NCI-H345 (cell line): ENCODE measurements at regions not wholly inside any gene's neighbourhood (a gene's known extent, or its start where the extent isn't known, plus 50 kb on each side); places are given as distances from the start of the nearest gene placed in this dataset.
A peak's percentile ranks its signal among the peaks of the same experiment; 100 is the strongest.
"Not testable (repeated sequence)": the region's sequence is repeated elsewhere in the genome, so short reads cannot be mapped to it uniquely, and the experiment has no call there.

ENCODE experiments used
- DNase-seq: peaks from one replicate; lab custom pipeline; 2025; lab: John Stamatoyannopoulos, UW

DNA sequence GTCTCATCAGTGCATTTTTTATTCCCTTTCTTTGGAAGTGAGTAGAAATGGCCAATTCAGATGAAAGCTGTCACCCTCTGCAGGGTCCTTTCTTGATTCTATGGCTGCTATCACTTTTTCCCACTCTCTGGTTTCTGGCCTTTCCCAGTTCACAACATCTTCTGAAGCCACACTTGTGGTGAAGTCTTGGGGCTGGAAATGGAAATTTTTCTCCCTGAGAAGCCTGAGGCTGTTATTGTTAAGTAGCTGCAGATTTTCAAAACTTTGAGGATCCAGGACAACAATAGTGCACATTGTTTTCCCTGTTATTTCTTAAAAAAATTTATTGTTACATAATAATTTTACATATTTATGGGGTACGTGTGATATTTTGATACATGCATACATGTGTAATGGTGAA, 250.3 kb upstream of the RASGRP1 start:
- no peak for DNase-seq

DNA sequence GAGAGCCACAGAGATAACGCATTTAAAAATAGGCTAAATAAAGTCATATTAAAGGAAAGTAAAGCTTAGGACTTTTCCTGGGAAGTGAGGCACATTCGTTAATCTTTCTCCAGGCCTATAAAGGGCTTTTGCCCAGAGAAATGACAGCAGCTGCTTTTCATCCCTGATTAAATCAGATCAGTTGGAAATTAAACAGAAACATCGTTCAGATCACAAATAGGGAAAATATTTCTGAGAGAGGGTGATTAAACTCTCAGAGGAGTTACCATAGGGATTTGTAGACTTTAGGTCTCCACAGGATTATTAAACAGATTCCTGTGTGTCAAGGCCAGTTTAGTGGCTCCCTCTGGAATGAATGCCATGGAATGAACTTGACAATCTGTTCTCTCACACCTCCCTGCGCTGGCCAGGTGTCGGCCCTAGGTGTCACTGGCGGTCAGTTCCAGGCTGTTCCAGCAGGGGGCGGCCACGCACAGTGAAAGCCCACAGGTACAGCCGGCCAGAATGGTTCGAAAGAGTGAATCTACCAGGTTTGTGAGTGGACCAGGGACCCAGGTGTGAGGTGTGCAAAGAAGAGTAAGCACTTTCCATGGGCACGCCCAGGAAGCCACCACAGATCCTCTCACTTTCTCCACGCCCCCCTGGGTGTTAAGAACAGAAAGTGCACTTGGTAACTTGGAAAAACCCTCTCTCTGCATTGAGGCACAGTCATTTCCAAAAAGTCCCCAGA, 253.0 kb upstream of the RASGRP1 start:
- peak; percentile 58 for DNase-seq

DNA sequence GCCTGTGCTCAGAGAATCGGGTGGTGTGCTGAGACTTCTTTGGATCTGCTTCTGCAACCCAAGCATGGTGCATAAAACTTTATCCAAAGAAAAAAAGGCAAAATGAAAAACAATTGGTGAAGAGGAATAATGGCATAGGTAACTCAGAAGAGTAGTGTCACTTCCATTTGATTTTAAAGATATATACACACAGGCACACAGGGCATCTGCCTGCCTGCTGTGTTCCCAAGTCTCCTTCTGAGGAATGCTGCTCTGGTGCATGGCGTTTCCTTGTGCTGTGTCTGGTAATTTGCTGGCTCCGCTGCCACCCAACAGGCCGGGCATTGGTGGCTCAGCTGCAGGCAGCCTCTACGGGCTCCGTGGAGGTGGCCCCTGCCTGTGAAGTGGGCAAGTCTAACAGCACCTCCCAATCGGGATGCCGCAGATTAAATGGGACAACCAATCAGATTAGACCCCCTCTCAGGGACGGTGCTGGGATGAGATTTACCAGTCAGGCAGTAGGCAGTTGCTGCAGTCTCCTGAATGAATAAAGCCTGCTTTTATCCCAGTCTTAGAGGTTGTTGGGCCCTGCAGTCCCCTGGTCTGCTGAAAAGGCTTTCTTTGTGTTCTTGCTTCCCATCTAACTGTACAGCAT, 253.7 kb upstream of the RASGRP1 start:
- DNase-seq, result no peak

DNA sequence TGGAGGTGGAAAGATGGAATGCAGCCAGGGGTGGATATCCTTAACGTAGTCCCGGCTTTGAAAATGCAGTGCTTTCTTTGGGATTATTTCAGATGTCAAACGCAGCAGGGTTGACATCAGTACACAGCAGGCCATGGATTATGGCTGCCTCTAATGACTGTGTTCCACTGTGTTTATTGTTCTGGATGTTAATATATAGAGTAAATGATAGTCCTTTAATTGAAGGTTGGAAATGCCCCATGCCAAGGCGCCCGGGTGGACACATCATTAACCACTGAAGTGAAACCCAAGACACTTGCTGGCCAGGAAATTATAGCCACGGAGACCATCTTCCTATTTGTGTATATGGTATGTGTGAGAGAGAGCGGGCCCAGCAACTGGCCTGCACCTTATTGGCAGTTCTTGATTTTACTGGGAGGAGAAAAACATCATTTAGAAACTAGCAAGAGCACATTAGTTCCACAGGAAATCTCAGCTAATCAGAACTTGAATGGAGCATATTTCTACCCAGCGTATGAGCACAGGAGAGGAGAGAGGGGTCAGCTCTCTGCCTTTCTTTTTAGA, 254.9 kb upstream of the RASGRP1 start:
- DNase-seq, result no peak

DNA sequence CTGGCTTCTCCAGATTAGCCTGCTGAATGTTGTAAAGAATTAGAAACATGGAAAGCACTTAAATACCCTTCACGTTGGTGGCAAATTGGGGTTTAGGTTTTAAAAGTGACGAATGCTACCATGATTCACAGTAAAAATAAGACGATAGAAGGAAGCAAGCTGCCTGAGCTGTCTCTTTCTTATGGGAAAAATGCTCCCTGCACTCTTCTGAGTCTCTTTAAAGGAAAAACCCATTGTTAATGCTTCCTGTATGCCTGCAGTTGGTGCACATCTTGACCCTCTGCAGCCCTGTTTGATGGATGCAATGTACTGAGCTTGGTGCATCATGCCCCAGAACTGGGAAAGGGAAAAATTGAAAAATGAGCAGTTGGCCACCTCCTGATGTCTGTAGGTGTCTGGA, 258.6 kb upstream of the RASGRP1 start:
- DNase-seq, result no peak

DNA sequence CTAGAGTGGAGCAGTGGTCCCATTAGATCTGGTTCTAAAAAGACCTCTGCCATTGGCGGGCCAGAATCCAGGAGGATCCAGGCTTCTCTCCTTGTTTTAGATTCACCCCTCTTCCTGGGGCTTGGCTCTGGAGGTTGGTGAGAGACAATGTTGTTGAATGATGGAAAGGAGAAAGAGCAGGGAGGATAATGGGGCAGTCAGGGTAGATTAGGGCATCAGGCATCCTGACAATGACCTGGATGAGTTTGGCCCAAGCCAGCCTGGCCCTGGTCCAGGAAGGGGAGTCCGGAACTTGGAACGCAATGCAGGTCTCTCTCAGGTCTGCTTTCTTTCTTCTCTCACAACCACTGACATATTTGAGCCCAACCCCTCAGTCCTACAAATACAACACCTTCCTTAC, 260.1 kb upstream of the RASGRP1 start:
- no peak for DNase-seq

DNA sequence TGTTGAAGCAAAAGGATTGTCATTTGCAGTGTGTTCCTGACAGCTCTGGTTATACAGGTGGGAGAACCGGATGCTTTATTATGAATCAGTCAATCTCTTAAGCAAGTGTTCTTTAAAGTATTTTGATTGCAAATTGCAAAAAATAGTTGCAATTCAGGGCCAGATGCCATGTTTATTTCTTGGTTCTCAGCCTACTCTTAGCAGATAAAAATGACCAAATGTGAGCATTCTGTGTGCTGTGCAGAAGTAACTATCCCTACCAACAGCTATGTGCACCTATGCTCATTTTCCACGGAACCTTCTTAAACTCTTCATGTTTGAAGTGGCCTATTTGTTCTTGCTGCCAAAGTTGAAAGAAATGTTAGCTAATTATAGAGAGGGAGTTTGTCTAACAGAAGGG, 262.3 kb upstream of the RASGRP1 start:
- DNase-seq, result no peak

DNA sequence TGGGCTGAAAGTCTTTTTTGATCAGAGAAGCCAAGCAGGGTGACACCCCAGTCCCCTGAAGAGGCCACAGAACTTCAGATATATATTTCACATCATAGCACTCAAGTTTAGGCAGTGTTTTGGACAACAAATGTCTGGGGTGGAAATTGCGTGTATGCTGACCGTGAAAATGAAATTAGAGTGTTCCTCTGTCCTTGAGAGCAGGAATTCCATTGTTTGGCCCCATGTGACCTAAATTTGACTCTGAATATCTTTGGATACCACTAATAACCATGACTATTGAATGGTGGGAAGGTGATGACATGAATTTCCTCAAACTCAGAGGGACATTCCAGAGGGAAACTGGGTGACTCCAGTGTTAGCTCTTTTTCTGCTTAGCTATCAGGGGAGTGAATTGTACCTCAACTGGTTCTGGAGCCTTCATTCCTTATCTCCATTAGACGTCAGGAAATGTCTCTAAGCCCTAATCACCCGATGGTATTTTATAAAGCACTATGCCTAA, 263.5 kb upstream of the RASGRP1 start:
- DNase-seq, result no peak

DNA sequence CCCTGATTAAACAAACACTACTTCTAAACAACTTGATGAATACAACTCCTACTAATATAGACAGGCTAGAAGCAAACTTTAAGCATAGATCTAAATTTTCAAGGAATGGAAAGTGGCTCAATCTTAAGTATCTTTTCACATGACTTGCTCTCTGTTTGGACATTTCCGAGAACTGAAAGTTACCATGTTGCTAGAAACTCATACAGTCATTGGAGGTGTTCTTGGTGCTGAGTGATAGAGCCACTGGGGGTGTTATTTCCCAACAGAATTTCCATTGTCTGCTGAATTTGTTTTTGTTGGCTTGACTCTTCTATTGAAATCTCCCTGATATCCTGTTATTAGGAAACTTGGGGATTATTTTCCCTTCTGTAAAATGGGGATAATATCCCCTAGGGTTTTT, 264.5 kb upstream of the RASGRP1 start:
- DNase-seq, result no peak

DNA sequence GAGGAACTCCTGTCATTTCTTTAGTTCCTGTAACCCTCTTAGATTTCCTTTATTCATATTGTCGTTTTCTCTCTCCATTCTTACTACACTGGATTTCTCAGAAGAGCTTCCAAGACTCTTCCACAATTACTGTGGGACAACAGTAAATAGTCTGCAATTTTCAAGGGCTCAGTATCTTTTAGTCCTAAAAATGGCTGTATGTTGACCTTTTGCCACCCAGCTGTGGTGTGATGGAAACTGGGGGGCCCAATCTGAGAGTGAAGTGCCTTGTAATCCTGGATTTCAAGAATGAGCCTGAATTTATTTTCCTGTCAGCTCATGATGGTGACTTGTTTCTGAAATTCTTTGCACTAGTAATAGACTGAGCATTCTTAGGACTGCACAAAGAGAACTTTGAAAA, 277.6 kb upstream of the RASGRP1 start:
- no peak for DNase-seq

DNA sequence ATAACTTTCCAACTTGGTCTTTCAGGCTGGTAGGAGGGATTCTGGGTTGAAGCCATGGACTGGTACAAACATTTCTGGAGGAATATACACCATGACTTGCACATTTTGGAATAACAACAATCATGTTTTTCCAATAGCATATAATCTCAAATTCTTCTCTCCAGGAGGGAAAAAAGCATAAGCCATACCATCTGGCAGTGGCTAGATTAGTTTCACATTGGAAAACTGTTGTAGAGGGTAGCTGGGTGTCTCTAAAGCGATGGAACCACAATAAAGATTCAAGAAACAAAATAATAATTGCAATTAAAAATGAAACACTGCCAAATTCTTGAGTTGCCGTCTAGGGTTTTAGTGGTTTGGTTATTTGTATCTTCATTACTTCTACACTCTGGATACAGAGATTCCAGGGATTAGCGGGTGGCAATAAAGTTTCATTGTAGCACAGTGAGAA, 278.5 kb upstream of the RASGRP1 start:
- no peak for DNase-seq

DNA sequence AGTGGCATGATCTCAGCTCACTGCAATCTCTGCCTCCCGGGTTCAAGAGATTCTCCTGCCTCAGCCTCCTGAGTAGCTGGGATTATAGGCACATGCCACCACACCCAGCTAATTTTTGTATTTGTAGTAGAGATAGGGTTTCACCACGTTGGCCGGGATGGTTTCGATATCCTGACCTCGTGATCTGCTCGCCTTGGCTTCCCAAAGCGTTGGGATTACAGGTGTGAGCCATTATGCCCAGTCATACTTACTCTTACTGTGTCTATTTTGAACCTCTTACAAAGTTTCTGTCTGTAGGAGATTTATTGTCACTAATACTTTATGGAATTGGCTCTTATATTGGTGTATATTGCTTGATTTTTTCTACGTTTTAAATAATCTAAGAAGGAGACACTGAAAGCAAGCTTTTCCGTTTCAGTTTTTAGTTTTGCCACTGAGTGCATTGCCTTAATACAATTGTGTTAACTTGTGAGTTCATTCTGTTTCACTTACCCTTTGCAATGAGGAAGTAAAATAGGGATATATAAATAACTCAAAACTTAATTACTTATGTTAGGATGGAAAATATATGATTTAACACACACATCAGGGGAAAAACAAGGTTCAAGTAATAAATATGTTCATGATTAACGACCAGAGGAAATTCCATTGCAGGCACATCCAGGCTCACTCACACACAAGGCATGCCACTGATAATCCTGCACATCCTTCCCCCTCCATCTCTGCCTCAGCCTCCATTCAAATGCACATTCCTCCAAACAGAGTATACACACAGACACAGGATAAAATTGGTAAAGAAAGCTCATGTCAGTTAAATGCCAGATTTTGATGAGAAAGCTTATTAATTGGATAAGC, 279.3 kb upstream of the RASGRP1 start:
- DNase-seq, result no peak

DNA sequence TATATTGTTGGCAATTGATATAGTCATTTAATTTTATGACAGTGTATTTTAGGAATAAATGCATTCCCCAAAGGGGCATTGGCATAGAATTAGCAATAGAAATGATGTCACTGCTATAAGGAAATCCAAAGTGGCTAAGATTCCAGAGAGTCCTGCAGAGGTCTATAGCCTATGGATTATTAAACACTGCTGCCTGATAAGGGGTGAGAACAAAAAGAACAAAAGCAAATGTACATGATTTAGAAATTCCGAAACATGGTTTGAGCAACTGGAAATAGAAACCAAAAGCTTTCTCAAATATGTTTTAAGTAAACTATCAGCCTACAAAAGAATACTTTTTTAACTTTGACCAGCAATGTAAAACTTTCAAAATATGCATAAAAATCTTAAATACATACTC, 280.1 kb upstream of the RASGRP1 start:
- no peak for DNase-seq

DNA sequence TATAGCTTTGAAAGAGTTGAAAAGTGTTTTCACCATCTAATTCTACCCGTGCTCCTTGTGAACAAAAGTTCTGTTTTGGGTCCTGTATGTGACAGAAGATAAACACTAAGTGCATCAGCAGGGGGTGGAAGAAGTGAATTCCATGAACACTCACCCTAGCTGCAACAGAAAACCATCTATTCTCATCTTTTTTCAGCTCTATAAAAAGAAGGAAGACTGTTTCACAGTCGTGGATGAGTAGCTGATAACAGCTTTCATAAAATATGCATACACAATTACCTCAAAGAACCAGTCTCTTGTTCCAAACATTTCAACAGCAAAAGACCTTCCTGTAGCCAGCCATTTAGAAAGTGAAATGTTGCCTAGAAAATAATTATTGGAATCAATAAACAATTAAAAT, 281.7 kb upstream of the RASGRP1 start:
- DNase-seq, result no peak

DNA sequence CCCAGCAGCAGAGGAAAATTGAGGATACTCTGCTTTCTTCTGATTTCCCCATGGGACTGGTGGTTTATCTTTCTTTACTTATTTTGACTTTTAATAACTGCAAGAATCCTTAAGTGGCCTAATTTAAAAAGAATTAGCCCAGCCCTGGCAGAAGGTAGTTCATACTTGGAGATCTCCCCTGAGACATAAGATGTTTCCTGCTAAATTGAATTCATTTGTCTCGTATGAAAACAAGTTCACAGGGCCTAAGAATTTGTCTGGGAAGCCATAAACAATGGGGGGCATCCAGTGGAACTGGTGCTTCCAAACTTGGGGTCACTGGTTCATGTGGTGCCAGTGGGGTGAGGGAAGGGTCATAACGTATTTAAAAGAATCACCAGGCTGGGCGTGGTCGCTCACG, 283.1 kb upstream of the RASGRP1 start:
- no peak for DNase-seq

DNA sequence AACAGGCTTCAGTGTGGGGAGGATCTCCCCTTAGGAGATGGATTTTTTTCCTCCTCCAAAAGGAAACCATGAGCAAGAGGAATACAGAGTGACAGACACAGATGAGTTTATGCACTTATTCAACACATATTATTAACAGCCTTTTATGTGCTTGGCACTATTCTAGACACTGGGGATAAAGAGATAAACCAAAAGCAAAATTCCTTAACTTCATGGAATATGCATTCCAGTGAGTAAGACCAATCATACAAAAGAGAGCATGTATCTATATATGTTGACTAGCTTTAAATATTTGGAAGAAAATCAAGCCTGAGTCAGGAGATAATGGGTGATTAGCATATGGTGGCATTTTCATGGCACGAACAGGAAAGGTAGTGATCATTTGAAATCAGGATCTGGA, 284.4 kb upstream of the RASGRP1 start:
- no peak for DNase-seq

DNA sequence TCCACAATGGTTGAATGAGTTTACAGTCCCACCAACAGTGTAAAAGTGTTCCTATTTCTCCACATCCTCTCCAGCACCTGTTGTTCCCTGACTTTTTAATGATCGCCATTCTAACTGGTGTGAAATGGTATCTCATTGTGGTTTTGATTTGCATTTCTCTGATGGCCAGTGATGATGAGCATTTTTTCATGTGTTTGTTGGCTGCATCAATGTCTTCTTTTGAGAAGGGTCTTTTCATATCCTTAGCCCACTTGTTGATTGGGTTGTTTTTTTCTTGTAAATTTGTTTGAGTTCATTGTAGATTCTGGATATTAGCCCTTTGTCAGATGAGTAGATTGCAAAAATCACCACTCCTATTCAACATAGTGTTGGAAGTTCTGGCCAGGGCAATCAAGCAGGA, 287.6 kb upstream of the RASGRP1 start:
- not testable (repeated sequence) for DNase-seq

DNA sequence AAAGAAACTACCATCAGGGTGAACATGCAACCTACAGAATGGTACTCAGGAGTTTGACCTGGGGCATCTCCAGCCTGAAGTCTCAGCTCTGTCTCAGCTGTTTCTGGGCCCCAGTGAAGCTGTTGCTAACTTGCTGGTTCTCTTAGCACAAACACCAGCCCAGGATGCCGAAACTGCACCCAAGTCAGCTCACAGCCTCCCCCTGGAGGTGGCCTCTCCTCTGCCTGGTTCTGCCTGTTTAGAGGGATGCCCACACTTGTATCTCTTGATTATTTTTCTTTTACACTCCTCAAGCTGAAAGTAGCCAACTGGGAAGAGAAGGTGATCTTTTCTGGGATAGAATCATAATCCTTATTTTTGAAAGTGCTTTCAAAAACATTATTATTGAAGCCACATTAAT, 289.0 kb upstream of the RASGRP1 start:
- no peak for DNase-seq

DNA sequence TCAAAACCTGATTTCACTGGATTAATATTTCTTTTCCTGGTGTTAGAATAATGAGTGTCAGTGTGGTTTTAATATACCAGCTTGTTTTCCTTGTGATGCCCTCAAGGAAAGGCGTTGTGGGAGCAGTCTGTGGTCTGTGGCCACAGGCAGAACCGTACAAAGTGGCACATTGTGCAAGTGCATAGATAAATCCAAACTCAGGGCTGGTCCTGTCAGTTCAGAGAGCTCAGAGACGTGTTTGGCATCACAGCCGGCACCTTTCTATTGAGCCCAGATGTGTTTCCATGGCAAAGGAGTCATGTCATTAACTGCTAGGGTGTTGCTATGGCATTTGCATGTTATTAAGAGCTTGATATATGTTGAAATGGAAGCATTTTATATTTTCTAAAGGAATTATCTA, 289.9 kb upstream of the RASGRP1 start:
- no peak for DNase-seq

DNA sequence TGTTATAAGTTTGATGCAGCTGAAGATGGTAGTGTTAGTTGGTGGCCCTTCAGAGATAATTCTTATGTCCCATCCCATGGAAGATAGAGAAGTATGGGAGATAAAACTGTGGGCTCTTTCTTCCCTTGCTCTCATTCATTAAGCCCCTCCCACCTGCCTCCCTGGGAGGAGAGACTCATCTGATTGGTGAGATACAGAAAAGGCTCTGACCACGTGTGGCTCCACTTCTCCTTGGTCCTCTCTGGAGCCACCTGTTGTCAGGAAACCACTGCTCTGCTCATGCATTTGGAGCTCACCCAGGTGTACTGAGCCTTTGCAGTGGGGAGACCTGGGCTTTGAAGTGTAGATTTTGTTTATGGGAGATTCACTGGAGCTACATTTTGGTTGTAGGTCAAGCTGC, 293.2 kb upstream of the RASGRP1 start:
- DNase-seq, result no peak

DNA sequence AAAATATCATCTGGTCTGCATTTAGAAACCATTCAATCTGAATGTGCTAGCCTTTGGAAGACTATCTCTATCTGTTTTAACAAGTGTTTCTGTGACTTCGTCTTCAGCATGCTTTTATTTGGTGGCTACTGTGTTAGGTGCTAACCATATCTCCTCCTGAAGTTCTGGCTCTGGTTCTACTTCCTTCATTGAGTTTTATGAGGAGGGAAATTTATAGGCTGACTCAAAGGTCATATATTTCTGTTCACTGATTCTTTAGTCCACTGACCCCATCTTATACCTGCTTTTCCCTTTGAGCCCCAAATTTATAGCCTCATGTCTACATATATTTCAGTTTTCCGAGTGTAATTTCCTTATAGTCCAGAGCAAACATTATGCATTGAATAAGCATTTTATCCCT, 295.0 kb upstream of the RASGRP1 start:
- DNase-seq, result no peak

DNA sequence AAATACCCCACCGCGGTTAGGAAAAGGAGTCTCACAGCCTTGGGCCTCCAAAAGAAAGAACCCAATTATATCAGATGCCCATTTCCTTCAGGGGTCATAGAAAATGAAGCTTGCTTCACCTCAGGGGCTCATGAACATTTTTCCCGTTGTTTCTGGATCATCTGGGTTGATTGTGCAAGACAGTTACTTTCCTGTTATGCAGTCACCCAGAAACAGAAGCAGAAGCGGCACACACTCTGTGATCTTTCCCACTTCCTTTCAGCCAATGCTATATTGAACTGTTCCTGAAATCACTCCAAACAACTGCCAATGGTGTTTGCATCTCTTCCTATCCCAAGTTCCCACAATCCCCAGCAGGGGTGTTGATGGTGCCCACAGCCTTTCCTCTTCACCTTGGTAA, 295.6 kb upstream of the RASGRP1 start:
- no peak for DNase-seq

DNA sequence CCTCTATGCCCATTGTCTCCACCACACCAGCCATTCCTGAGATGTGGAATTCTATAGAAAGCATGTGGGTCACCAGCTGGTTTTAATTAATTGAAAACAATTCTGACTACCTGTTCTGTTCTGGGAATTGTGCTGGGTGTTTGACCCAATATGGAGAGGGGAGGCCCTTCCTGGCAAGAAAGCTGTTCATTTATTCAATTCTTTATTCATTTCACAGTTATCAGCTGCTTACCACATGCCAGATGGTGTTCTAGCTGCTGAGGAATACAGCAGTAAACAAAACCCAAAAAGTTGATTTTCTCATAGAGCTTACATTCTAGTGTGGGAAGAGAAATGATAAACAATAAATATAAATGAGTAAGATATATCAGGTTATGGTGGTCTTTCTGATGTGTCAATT, 296.1 kb upstream of the RASGRP1 start:
- no peak for DNase-seq
